ENCODE measurements at regions not wholly inside any gene's neighbourhood (a gene's known extent, or its start where the extent isn't known, plus 50 kb on each side); places are given as distances from the start of the nearest gene placed in this dataset.

DNA sequence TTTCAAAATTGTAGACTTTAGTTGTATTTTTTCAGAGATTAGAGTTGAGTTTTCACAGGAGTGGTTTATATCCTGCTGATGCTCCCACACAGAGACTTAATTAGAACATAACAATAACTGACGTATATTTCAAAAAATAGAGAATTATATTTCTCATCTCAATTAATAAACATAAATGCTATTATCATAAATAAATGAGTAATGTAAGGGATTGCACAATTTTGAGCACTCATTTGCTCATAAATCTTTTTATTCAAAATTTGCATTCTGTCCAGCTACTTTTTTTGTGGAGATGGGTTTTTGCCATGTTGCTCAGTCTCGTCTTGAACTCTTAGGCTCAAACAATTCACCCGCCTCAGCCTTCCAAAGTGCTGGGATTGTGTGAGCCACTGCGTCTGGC lies 515.7 kb upstream of the RORB start:
- TF ChIP-seq, protein P1, sequence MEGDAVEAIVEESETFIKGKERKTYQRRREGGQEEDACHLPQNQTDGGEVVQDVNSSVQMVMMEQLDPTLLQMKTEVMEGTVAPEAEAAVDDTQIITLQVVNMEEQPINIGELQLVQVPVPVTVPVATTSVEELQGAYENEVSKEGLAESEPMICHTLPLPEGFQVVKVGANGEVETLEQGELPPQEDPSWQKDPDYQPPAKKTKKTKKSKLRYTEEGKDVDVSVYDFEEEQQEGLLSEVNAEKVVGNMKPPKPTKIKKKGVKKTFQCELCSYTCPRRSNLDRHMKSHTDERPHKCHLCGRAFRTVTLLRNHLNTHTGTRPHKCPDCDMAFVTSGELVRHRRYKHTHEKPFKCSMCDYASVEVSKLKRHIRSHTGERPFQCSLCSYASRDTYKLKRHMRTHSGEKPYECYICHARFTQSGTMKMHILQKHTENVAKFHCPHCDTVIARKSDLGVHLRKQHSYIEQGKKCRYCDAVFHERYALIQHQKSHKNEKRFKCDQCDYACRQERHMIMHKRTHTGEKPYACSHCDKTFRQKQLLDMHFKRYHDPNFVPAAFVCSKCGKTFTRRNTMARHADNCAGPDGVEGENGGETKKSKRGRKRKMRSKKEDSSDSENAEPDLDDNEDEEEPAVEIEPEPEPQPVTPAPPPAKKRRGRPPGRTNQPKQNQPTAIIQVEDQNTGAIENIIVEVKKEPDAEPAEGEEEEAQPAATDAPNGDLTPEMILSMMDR (IDR thresholded peaks at IDR 0.05 in 4 of 5, conservative IDR thresholded peaks at IDR 0.05 in 1 of 5) = no peak
- no peak for TF ChIP-seq POLR2A (IDR thresholded peaks at IDR 0.05)

Data from gastrocnemius medialis (tissue), 4 donors.